ENCODE measurements at regions not wholly inside any gene's neighbourhood (a gene's known extent, or its start where the extent isn't known, plus 50 kb on each side); places are given as distances from the start of the nearest gene placed in this dataset.

GRCh38 chr21:27062443-27062842, 95.6 kb upstream of the ADAMTS5 start:
- TF ChIP-seq, protein P1, sequence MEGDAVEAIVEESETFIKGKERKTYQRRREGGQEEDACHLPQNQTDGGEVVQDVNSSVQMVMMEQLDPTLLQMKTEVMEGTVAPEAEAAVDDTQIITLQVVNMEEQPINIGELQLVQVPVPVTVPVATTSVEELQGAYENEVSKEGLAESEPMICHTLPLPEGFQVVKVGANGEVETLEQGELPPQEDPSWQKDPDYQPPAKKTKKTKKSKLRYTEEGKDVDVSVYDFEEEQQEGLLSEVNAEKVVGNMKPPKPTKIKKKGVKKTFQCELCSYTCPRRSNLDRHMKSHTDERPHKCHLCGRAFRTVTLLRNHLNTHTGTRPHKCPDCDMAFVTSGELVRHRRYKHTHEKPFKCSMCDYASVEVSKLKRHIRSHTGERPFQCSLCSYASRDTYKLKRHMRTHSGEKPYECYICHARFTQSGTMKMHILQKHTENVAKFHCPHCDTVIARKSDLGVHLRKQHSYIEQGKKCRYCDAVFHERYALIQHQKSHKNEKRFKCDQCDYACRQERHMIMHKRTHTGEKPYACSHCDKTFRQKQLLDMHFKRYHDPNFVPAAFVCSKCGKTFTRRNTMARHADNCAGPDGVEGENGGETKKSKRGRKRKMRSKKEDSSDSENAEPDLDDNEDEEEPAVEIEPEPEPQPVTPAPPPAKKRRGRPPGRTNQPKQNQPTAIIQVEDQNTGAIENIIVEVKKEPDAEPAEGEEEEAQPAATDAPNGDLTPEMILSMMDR (IDR thresholded peaks at IDR 0.05; ENCODE audit: borderline replicate concordance, insufficient read depth, low read depth, low read length) = no peak
- no peak overlapping the region for H3K4me3 ChIP-seq (ENCODE audit: low read depth, low read length)

DNA sequence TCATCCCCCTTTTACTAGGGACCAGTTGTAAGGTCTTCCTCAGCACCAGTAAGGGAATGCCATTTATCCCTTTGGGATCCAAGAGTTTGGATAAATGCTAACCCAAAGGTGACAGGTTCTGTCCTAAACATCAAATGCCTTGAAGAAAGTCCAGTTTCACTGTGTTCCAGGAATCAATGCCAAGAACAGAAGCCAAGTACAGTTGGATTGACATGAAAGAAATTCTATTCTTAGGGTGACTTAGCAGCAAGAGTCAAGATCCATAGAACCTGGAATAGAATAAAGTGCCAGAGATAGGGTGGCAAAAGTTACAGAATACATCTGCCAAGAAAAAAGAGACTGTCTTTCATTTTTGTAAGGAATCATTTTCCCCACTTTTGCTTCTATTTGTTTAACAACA, 94.9 kb upstream of the ADAMTS5 start:
- TF ChIP-seq, protein P1 (IDR thresholded peaks at IDR 0.05; ENCODE audit: borderline replicate concordance, insufficient read depth, low read depth, low read length) = no peak
- no peak overlapping the region for H3K4me3 ChIP-seq (ENCODE audit: low read depth, low read length)

DNA sequence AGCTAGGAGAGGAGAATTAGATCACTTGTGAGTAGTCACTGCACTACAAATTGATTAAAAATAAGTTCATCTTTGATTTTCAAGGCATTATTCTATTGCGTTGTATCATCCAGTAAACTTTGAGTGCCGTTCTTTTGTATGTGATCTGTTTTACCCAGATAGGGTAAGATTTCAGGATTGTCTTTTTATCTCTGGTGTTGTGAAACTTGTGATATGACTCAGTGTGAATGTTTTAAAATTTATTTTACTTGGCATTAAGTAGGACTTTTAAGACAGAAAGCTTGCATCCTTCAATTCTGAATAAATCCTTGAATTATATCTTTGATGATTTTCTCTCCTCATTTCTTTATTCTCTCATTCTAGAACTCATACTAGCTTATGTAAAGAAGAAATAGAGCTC, 93.3 kb upstream of the ADAMTS5 start:
- TF ChIP-seq, protein P1 (IDR thresholded peaks at IDR 0.05; ENCODE audit: borderline replicate concordance, insufficient read depth, low read depth, low read length) = no peak
- H3K4me3 ChIP-seq (ENCODE audit: low read depth, low read length) = no peak overlapping the region

GRCh38 chr21:27058673-27059605, 92.1 kb upstream of the ADAMTS5 start:
- H3K4me3 ChIP-seq (ENCODE audit: low read depth, low read length) = no peak overlapping the region
- TF ChIP-seq, protein P1 (IDR thresholded peaks at IDR 0.05; ENCODE audit: borderline replicate concordance, insufficient read depth, low read depth, low read length) = no peak

DNA sequence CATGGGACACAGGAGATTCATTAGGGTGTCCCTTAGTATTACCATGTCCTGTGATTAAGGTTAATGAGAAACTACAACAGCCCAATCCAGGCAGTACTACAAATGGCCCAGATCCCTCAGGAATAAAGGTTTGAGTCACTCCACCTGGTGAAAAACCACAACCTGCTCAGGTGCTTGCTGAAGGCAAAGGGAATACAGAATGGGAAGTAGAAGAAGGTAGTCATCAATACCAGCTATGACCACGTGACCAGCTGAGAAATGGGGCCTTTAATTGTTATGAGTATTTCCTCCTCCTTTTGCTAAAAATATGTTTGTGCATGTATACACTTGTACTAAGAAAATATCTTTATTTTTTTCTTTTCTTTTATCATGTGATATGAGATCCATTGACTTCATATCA, 91.1 kb upstream of the ADAMTS5 start:
- TF ChIP-seq, protein P1 (IDR thresholded peaks at IDR 0.05; ENCODE audit: borderline replicate concordance, insufficient read depth, low read depth, low read length) = no peak
- no peak overlapping the region for H3K4me3 ChIP-seq (ENCODE audit: low read depth, low read length)

GRCh38 chr21:27047658-27048314, 80.9 kb upstream of the ADAMTS5 start:
- TF ChIP-seq, protein P1 (IDR thresholded peaks at IDR 0.05; ENCODE audit: borderline replicate concordance, insufficient read depth, low read depth, low read length) = no peak
- no peak overlapping the region for H3K4me3 ChIP-seq (ENCODE audit: low read depth, low read length)
